Cardiac fibroblast (primary cell): ENCODE measurements at regions not wholly inside any gene's neighbourhood (a gene's known extent, or its start where the extent isn't known, plus 50 kb on each side); places are given as distances from the start of the nearest gene placed in this dataset.

ENCODE experiments used
- DNase-seq, 2 donors: peaks; one replicate each; pipeline versions ENCODE4 v3.0.0 to v3.0.0-alpha.2; 2010; ENCODE audit warnings: low read depth in 2 of 2
- H3K4me3 ChIP-seq, 2 donors: replicated peaks in 1 of 2; 1 replicate in 1 of 2; 2 replicates in 1 of 2; pipeline ENCODE4 v1.5.1; 2011; ENCODE audit warnings: low read depth in 2 of 2, low read length in 2 of 2, mild to moderate bottlenecking in 2 of 2, moderate library complexity in 1 of 2
- CTCF ChIP-seq: IDR thresholded peaks from one replicate; pipeline ENCODE4 v1.5.1; 2011; ENCODE audit warnings: low read depth, mild to moderate bottlenecking, low read length, inconsistent platforms

- no peak for TF ChIP-seq CTCF
- no peak for DNase-seq
- H3K4me3 ChIP-seq = no peak overlapping the region
Measured at GRCh38 chr1:14495996-14496395, 102.5 kb upstream of the KAZN start.

- no peak overlapping the region for H3K4me3 ChIP-seq
- no peak for DNase-seq
- TF ChIP-seq CTCF = no peak
Measured at GRCh38 chr1:14498839-14499238, 99.6 kb upstream of the KAZN start.

GRCh38 chr1:14499312-14500040, 99.0 kb upstream of the KAZN start:
- no peak overlapping the region for H3K4me3 ChIP-seq
- DNase-seq = no peak
- TF ChIP-seq CTCF = no peak

GRCh38 chr1:14500041-14500440, 98.4 kb upstream of the KAZN start:
- no peak for DNase-seq

GRCh38 chr1:14500912-14501311, 97.6 kb upstream of the KAZN start:
- no peak for TF ChIP-seq CTCF
- DNase-seq = no peak
- no peak overlapping the region for H3K4me3 ChIP-seq

More at GRCh38 chr1:14500041-14500440, 98.4 kb upstream of the KAZN start:
- no peak for TF ChIP-seq CTCF
- H3K4me3 ChIP-seq = no peak overlapping the region

GRCh38 chr1:14504517-14504916, 94.0 kb upstream of the KAZN start:
- no peak for DNase-seq
- no peak for TF ChIP-seq CTCF
- no peak overlapping the region for H3K4me3 ChIP-seq
